ENCODE measurements at regions not wholly inside any gene's neighbourhood (a gene's known extent, or its start where the extent isn't known, plus 50 kb on each side); places are given as distances from the start of the nearest gene placed in this dataset.

- no peak for TF ChIP-seq CTCF (IDR thresholded peaks at IDR 0.05)
- no peak for TF ChIP-seq POLR2A (IDR thresholded peaks at IDR 0.05)
These were observed 441.6 kb upstream of the PIK3C3 start for GRCh38 chr18:41513438-41513837.
